IMR-90 (cell line): ENCODE measurements at regions not wholly inside any gene's neighbourhood (a gene's known extent, or its start where the extent isn't known, plus 50 kb on each side); places are given as distances from the start of the nearest gene placed in this dataset.

Experiments used
- ATAC-seq: fragments of 200-7000 bp; cut with Tn5 transposase; 2 replicates; pipeline ENCODE4 v1.9.1; 2020; ENCODE audit warnings: low read depth, mild to moderate bottlenecking, moderate library complexity
- BruUV-seq: library from RNA; stranded (reverse); fragments of 400-500 nt; replicated peaks from 2 replicates; lab custom pipeline; 2021; lab: Mats Ljungman, UMichigan
- CTCF ChIA-PET: fragments of 300-600 bp; formaldehyde crosslinking; extraction: SDS; loops from one replicate; lab custom pipeline; 2021; ENCODE audit warnings: antibody characterized with exemption; lab: Yijun Ruan, JAX
- POLR2A ChIA-PET: fragments of 300-600 bp; sonication (Branson Sonifier 250); formaldehyde crosslinking; loops from one replicate; lab custom pipeline; 2022; ENCODE audit warnings: antibody characterized with exemption; ENCODE audit not compliant: unreplicated experiment; lab: Charles Lee
- DNase-seq: peaks from one replicate; pipeline ENCODE4 v3.0.0; 2013
- H2AFZ ChIP-seq: replicated peaks from 2 replicates; pipeline ENCODE3; 2013; ENCODE audit warnings: low read length, mild to moderate bottlenecking; ENCODE audit not compliant: poor library complexity
- H2AK5ac ChIP-seq: 2 replicates; pipeline ENCODE4 v1.6.1; 2013; ENCODE audit warnings: low read depth, low read length, inconsistent platforms
- H2AK9ac ChIP-seq: replicated peaks from 2 replicates; pipeline ENCODE3; 2013; ENCODE audit warnings: mild to moderate bottlenecking, low read depth, low read length, moderate library complexity; ENCODE audit not compliant: poor library complexity
- H2BK120ac ChIP-seq: 2 replicates; pipeline ENCODE4 v1.6.1; 2013; ENCODE audit warnings: low read depth, low read length, inconsistent platforms
- H2BK15ac ChIP-seq: 3 replicates; pipeline ENCODE4 v1.6.1; 2013; ENCODE audit warnings: low read depth, low read length, inconsistent platforms
- H2BK20ac ChIP-seq: 2 replicates; pipeline ENCODE4 v1.6.1; 2013; ENCODE audit warnings: low read depth, mild to moderate bottlenecking, inconsistent platforms, low read length, moderate library complexity
- H2BK5ac ChIP-seq: 2 replicates; pipeline ENCODE4 v1.6.1; 2013; ENCODE audit warnings: mild to moderate bottlenecking, low read depth, low read length, inconsistent platforms; ENCODE audit not compliant: poor library complexity, severe bottlenecking
- H3K14ac ChIP-seq: replicated peaks from 2 replicates; pipeline ENCODE4 v1.6.1; 2013; ENCODE audit warnings: low read depth, low read length, inconsistent platforms
- H3K18ac ChIP-seq: 2 replicates; pipeline ENCODE4 v1.6.1; 2013; ENCODE audit warnings: low read depth, low read length, control low read depth
- H3K23ac ChIP-seq: 2 replicates; pipeline ENCODE4 v1.6.1; 2013; ENCODE audit warnings: low read depth, low read length, inconsistent platforms
- H3K27ac ChIP-seq: 2 replicates; pipeline ENCODE4 v1.5.1; 2013; ENCODE audit warnings: mild to moderate bottlenecking, control low read depth, low read length; ENCODE audit not compliant: insufficient read depth
- H3K27me3 ChIP-seq: 2 replicates; pipeline ENCODE4 v1.6.1; 2013; ENCODE audit warnings: low read length; ENCODE audit not compliant: control insufficient read depth, insufficient read depth
- H3K36me3 ChIP-seq: 2 replicates; pipeline ENCODE4 v1.6.1; 2013; ENCODE audit warnings: low read length, mixed read lengths; ENCODE audit not compliant: control insufficient read depth, insufficient read depth
- H3K4ac ChIP-seq: 2 replicates; pipeline ENCODE4 v1.6.1; 2013; ENCODE audit warnings: low read depth, low read length, inconsistent platforms
- H3K4me1 ChIP-seq: 2 replicates; pipeline ENCODE4 v1.6.1; 2013; ENCODE audit warnings: low read length, mixed read lengths; ENCODE audit not compliant: control insufficient read depth, insufficient read depth
- H3K4me2 ChIP-seq: 2 replicates; pipeline ENCODE4 v1.6.1; 2013; ENCODE audit warnings: low read depth, mild to moderate bottlenecking, control low read depth, low read length, moderate library complexity
- H3K4me3 ChIP-seq: 2 replicates; pipeline ENCODE4 v1.5.1; 2013; ENCODE audit warnings: low read depth, mild to moderate bottlenecking, control low read depth, low read length, moderate library complexity; ENCODE audit not compliant: insufficient read depth
- H3K56ac ChIP-seq: 2 replicates; pipeline ENCODE4 v1.6.1; 2013; ENCODE audit warnings: low read length, inconsistent platforms; ENCODE audit not compliant: insufficient read depth; ENCODE audit errors: extremely low read depth
- H3K79me1 ChIP-seq, 2 experiments: 2 replicates each; pipeline ENCODE4 v1.6.1; 2013; ENCODE audit warnings: low read length in 2 of 2, inconsistent platforms in 1 of 2, low read depth in 1 of 2
- H3K9ac ChIP-seq: 2 replicates; pipeline ENCODE4 v1.6.1; 2013; ENCODE audit warnings: low read depth, low read length, control low read depth
- H3K9me1 ChIP-seq: 2 replicates; pipeline ENCODE4 v1.6.1; 2013; ENCODE audit warnings: low read length, inconsistent platforms; ENCODE audit not compliant: insufficient read depth
- H3K9me3 ChIP-seq: 2 replicates; pipeline ENCODE4 v1.6.1; 2013; ENCODE audit warnings: low read length; ENCODE audit not compliant: control insufficient read depth, insufficient read depth
- H4K20me1 ChIP-seq: 2 replicates; pipeline ENCODE4 v1.6.1; 2013; ENCODE audit warnings: low read length, inconsistent platforms; ENCODE audit not compliant: insufficient read depth
- H4K5ac ChIP-seq: 2 replicates; pipeline ENCODE4 v1.6.1; 2013; ENCODE audit warnings: mild to moderate bottlenecking, low read depth, low read length, control low read depth
- H4K8ac ChIP-seq, 2 experiments: 2 replicates each; pipeline ENCODE4 v1.6.1; 2013; ENCODE audit warnings: low read depth in 2 of 2, low read length in 2 of 2, control low read depth in 1 of 2, inconsistent platforms in 1 of 2
- H4K91ac ChIP-seq: 2 replicates; pipeline ENCODE4 v1.6.1; 2013; ENCODE audit warnings: low read depth, low read length, inconsistent platforms; ENCODE audit not compliant: insufficient read depth
- BHLHE40 ChIP-seq: fragments of 150-350 bp; IDR thresholded peaks from 2 replicates; pipeline ENCODE4 v1.6.1; 2016; ENCODE audit warnings: mild to moderate bottlenecking, low read depth, low read length
- CEBPB ChIP-seq: IDR thresholded peaks from 2 replicates; pipeline ENCODE4 v1.6.1; 2012; ENCODE audit warnings: low read depth, low read length, improper control_type of control experiment
- CHD1 ChIP-seq: IDR thresholded peaks from 2 replicates; pipeline ENCODE4 v1.6.1; 2012; ENCODE audit warnings: low read depth, low read length, improper control_type of control experiment
- ELK1 ChIP-seq: fragments of 150-350 bp; IDR thresholded peaks from 2 replicates; pipeline ENCODE4 v1.6.1; 2016; ENCODE audit warnings: low read depth, mild to moderate bottlenecking, low read length, moderate library complexity, borderline replicate concordance
- FOS ChIP-seq: fragments of 150-350 bp; IDR thresholded peaks from 2 replicates; pipeline ENCODE4 v1.6.1; 2016; ENCODE audit warnings: low read depth, low read length
- MAFK ChIP-seq: IDR thresholded peaks from 2 replicates; pipeline ENCODE4 v1.6.1; 2012; ENCODE audit warnings: low read depth, low read length, improper control_type of control experiment
- MAZ ChIP-seq: IDR thresholded peaks from 2 replicates; pipeline ENCODE4 v1.6.1; 2012; ENCODE audit warnings: low read depth, mild to moderate bottlenecking, low read length, improper control_type of control experiment, moderate library complexity, borderline replicate concordance
- MXI1 ChIP-seq: IDR thresholded peaks from 2 replicates; pipeline ENCODE4 v1.6.1; 2012; ENCODE audit warnings: low read depth, mild to moderate bottlenecking, low read length, moderate library complexity, borderline replicate concordance
- NFE2L2 ChIP-seq: fragments of 150-350 bp; IDR thresholded peaks from 2 replicates; pipeline ENCODE4 v1.6.1; 2016; ENCODE audit warnings: low read depth, mild to moderate bottlenecking, low read length
- POLR2A ChIP-seq: IDR thresholded peaks from 2 replicates; pipeline ENCODE4 v1.6.1; 2012; ENCODE audit warnings: mild to moderate bottlenecking, low read depth, low read length
- RAD21 ChIP-seq: IDR thresholded peaks from 2 replicates; pipeline ENCODE4 v1.6.1; 2012; ENCODE audit warnings: low read length, improper control_type of control experiment
- RFX5 ChIP-seq: IDR thresholded peaks from 2 replicates; pipeline ENCODE4 v1.8.0; 2012; ENCODE audit warnings: low read depth, mild to moderate bottlenecking, low read length, moderate library complexity
- USF2 ChIP-seq: fragments of 150-350 bp; IDR thresholded peaks from 2 replicates; pipeline ENCODE4 v1.6.1; 2017; ENCODE audit warnings: mild to moderate bottlenecking, antibody characterized with exemption, low read length, low read depth
- WGBS, 2 experiments: methylation state at CpG; one replicate each; pipeline versions ENCODE4 v1.1.5 to v1.1.7; 2013; ENCODE audit warnings: missing lambda C conversion rate in 2 of 2; ENCODE audit not compliant: insufficient read length in 1 of 2; ENCODE audit errors: extremely low coverage in 2 of 2; 5-methylcytosine and 5-hydroxymethylcytosine counted together
- dilution Hi-C: fragments of 300-500 bp; cut with HindIII; formaldehyde crosslinking; loops from one replicate; pipeline ENCODE4 v1.14.3; 2018; ENCODE audit warnings: low sequenced_read_pairs; ENCODE audit not compliant: unreplicated experiment
- in situ Hi-C: fragments of 300-500 bp; cut with MboI; formaldehyde crosslinking; loops from 3 replicates; pipeline ENCODE4 v1.14.3; 2019; ENCODE audit warnings: low sequenced_read_pairs, inconsistent platforms, mixed read lengths
- intact Hi-C: fragments of 100-400 bp; cut with micrococcal nuclease; formaldehyde crosslinking; loops from 2 replicates; pipeline ENCODE4 v1.10.0; 2022
- TF ChIP-seq, protein P1 (sequence below): conservative IDR thresholded peaks from 2 replicates; pipeline ENCODE4 v1.5.1; 2012; ENCODE audit warnings: mild to moderate bottlenecking, low read depth, low read length, improper control_type of control experiment

- no peaks in the 10 kb centered on the region for H3K9me1 ChIP-seq
- intact Hi-C loops (no loop called here), dilution Hi-C loops (no loop called here), in situ Hi-C loops (no loop called here)
- no peaks in the 10 kb centered on the region for H3K36me3 ChIP-seq
- no peaks in the 10 kb centered on the region for H3K9me3 ChIP-seq
- no peak overlapping the region for H4K8ac ChIP-seq
- WGBS, 2 experiments: 48% methylated on average over 2 of the region's 6 CpGs; no CpG with 5 or more reads in 1 of the 2 experiments
- ChIA-PET CTCF (interaction anchor here (0.8 kb wide), 1 partner anchor 876 kb away, joined by 3 read pairs; no protein-coding TSS in a partner anchor), POLR2A (no interaction called here)
- H2AK9ac ChIP-seq: no peak overlapping the region
- H3K4me2 ChIP-seq: no peak overlapping the region
- ATAC-seq: no peak
- H2AFZ ChIP-seq: no peak overlapping the region
- no peak overlapping the region for H3K4me3 ChIP-seq
- no peak overlapping the region for H3K27ac ChIP-seq
- no peak overlapping the region for H4K91ac ChIP-seq
- H4K5ac ChIP-seq: no peak overlapping the region
- H3K27me3 ChIP-seq: peaks cover 1% of the 10 kb centered on the region
- H3K79me1 ChIP-seq: no peaks in the 10 kb centered on the region
- TF ChIP-seq POLR2A (no peak), RFX5 (no peak), FOS (no peak), USF2 (no peak), CHD1 (no peak), RAD21 (no peak), CEBPB (no peak), ELK1 (no peak), MAFK (no peak), MAZ (no peak), MXI1 (no peak), BHLHE40 (no peak), NFE2L2 (no peak)
- TF ChIP-seq, protein P1, sequence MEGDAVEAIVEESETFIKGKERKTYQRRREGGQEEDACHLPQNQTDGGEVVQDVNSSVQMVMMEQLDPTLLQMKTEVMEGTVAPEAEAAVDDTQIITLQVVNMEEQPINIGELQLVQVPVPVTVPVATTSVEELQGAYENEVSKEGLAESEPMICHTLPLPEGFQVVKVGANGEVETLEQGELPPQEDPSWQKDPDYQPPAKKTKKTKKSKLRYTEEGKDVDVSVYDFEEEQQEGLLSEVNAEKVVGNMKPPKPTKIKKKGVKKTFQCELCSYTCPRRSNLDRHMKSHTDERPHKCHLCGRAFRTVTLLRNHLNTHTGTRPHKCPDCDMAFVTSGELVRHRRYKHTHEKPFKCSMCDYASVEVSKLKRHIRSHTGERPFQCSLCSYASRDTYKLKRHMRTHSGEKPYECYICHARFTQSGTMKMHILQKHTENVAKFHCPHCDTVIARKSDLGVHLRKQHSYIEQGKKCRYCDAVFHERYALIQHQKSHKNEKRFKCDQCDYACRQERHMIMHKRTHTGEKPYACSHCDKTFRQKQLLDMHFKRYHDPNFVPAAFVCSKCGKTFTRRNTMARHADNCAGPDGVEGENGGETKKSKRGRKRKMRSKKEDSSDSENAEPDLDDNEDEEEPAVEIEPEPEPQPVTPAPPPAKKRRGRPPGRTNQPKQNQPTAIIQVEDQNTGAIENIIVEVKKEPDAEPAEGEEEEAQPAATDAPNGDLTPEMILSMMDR: no peak
- no peak overlapping the region for H3K56ac ChIP-seq
- H3K9ac ChIP-seq: no peak overlapping the region
- no peak overlapping the region for H3K18ac ChIP-seq
- DNase-seq: no peak
- no peak overlapping the region for H3K23ac ChIP-seq
- H3K14ac ChIP-seq: no peak overlapping the region
- 0 out of 2 replicates have a peak, but pooled peaks cover 1% of the 10 kb centered on the region for H3K4me1 ChIP-seq
- H4K20me1 ChIP-seq: no peaks in the 10 kb centered on the region
- H2AK5ac ChIP-seq: no peak overlapping the region
- H2BK20ac ChIP-seq: no peak overlapping the region
- no peak overlapping the region for H2BK120ac ChIP-seq
- no peak overlapping the region for H2BK15ac ChIP-seq
- H3K4ac ChIP-seq: no peak overlapping the region
- BruUV-seq: no TSS peak
- no peak overlapping the region for H2BK5ac ChIP-seq
These were observed 121.4 kb downstream of the RRAGC start for GRCh38 chr1:38738207-38738606.
